ENCODE measurements at regions not wholly inside any gene's neighbourhood (a gene's known extent, or its start where the extent isn't known, plus 50 kb on each side); places are given as distances from the start of the nearest gene placed in this dataset.

DNA sequence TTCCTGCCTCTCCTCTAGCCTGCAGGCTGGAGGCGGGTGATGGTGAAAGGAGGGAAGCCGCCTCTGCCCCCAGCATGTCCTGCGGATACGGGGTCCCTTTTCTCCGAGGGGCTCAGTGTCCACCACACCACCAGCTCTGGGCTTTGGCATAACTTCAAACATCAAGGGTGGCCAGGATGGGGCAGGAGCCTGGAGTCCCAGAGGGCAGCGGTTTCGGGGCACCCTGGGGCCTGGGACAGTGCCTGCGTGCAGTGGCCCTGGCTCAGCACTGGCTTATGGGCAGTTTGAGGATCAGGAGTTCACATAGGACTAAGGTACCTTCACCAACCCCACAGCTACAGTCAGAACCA, 85.5 kb upstream of the GPC1 start:
- no peak overlapping the region for H3K27ac Mint-ChIP-seq
- H3K36me3 Mint-ChIP-seq (ENCODE audit: low read depth): no peaks in the 10 kb centered on the region
- no peaks in the 10 kb centered on the region for H3K27me3 Mint-ChIP-seq (ENCODE audit: low read depth)
- H3K4me1 Mint-ChIP-seq (ENCODE audit: low read depth): no peaks in the 10 kb centered on the region
- no peak overlapping the region for H3K4me3 Mint-ChIP-seq
- H3K9me3 Mint-ChIP-seq: no peaks in the 10 kb centered on the region

GRCh38 chr2:240350696-240351087, 84.8 kb upstream of the GPC1 start:
- no peak overlapping the region for H3K27ac Mint-ChIP-seq
- H3K27me3 Mint-ChIP-seq (ENCODE audit: low read depth): no peaks in the 10 kb centered on the region
- no peak overlapping the region for H3K4me3 Mint-ChIP-seq
- no peaks in the 10 kb centered on the region for H3K36me3 Mint-ChIP-seq (ENCODE audit: low read depth)
- H3K9me3 Mint-ChIP-seq: no peaks in the 10 kb centered on the region
- no peaks in the 10 kb centered on the region for H3K4me1 Mint-ChIP-seq (ENCODE audit: low read depth)

DNA sequence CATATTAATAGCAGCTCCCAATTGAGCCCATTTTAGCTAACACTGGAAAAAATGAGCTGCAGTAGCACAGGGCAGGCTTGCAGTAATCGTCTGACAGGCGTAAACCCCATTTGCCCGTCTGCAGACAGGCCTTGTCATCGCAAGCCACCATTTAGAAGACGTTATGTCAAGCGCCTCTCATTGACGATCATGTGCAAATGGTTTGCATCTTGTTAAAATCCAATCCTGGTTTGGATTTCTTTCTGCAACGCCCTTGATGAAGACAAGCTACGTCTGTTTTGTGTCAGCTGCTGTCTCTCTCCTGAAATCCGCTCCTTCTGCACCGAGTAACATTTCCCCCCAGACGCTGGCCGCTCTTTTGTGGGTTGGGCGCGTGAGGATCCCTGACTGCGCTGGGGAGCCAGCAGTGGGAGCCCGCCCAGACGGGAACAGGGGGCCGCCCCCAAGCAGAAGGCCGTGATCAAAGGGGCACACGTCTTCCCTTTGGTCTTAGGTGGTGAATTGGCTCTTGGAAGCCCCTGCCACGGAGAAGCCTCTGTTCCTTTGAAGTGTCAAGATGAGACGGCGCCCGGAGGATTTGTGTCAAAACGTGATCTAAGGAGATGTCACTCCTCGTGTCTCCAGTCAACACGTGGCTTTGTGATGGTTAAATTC, 84.2 kb upstream of the GPC1 start:
- H3K9me3 Mint-ChIP-seq: no peaks in the 10 kb centered on the region
- H3K4me1 Mint-ChIP-seq (ENCODE audit: low read depth): no peaks in the 10 kb centered on the region
- no peaks in the 10 kb centered on the region for H3K27me3 Mint-ChIP-seq (ENCODE audit: low read depth)
- H3K27ac Mint-ChIP-seq: no peak overlapping the region
- no peaks in the 10 kb centered on the region for H3K36me3 Mint-ChIP-seq (ENCODE audit: low read depth)
- no peak overlapping the region for H3K4me3 Mint-ChIP-seq

GRCh38 chr2:240351826-240352426, 83.5 kb upstream of the GPC1 start:
- H3K27ac Mint-ChIP-seq: no peak overlapping the region
- H3K27me3 Mint-ChIP-seq (ENCODE audit: low read depth): no peaks in the 10 kb centered on the region
- H3K4me3 Mint-ChIP-seq: no peak overlapping the region

GRCh38 chr2:240353086-240353798, 82.2 kb upstream of the GPC1 start:
- no peak overlapping the region for H3K4me3 Mint-ChIP-seq
- H3K9me3 Mint-ChIP-seq: no peaks in the 10 kb centered on the region
- no peaks in the 10 kb centered on the region for H3K4me1 Mint-ChIP-seq (ENCODE audit: low read depth)
- H3K27ac Mint-ChIP-seq: no peak overlapping the region
- H3K27me3 Mint-ChIP-seq (ENCODE audit: low read depth): no peaks in the 10 kb centered on the region
- H3K36me3 Mint-ChIP-seq (ENCODE audit: low read depth): no peaks in the 10 kb centered on the region

More at GRCh38 chr2:240351826-240352426, 83.5 kb upstream of the GPC1 start:
- H3K36me3 Mint-ChIP-seq (ENCODE audit: low read depth): no peaks in the 10 kb centered on the region
- H3K9me3 Mint-ChIP-seq: no peaks in the 10 kb centered on the region
- no peaks in the 10 kb centered on the region for H3K4me1 Mint-ChIP-seq (ENCODE audit: low read depth)

- Mint-ChIP-seq H3K27me3 (ENCODE audit: low read depth) (no peaks in the 10 kb centered on the region), H3K36me3 (ENCODE audit: low read depth) (no peaks in the 10 kb centered on the region), H3K4me3 (no peak overlapping the region), H3K27ac (no peak overlapping the region), H3K4me1 (ENCODE audit: low read depth) (no peaks in the 10 kb centered on the region), H3K9me3 (no peaks in the 10 kb centered on the region)
Observed at GRCh38 chr2:240353944-240354343, 81.5 kb upstream of the GPC1 start.

DNA sequence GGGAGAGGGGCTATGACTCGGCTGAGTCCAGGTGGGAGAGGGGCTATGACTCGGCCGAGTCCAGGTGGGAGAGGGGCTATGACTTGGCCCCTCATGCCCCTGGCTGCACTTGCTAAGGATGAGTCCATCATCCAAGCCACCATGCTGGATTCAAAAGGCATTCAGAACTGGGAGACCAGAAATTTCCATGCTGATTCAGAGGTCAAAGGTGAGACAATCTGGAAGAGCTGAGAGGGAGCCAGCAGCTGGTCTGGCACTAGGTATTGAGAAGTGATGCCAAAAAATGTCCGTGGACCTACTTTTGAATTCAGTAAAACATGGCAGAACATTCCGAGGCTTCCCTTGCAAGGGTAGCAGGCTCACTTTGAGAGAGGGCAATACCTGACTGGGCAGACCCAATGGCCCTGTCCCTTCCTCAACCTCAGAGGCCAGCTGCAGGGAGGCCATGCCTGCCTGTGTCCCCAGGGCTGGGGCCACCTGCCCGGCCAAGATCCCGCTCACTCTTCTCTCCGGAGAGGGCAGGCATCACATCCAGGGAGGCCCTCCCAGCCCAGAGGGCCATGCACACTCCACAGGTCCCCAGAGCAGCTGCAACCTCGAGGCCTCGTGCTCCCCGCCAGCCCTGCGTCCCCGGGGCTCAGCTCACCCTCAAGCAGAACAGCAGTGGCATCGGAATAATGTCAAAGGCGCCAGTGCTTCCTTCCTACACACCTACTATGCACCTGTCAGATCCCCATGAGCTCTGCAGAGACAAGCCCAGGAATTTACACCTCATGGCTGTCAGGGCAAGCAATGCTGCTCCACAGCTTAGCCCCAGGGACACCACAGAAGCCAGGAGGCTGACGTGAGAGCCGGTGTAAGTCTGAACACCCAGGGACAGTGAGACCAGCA, 80.2 kb upstream of the GPC1 start:
- H3K27me3 Mint-ChIP-seq (ENCODE audit: low read depth): no peaks in the 10 kb centered on the region
- H3K4me3 Mint-ChIP-seq: no peak overlapping the region

DNA sequence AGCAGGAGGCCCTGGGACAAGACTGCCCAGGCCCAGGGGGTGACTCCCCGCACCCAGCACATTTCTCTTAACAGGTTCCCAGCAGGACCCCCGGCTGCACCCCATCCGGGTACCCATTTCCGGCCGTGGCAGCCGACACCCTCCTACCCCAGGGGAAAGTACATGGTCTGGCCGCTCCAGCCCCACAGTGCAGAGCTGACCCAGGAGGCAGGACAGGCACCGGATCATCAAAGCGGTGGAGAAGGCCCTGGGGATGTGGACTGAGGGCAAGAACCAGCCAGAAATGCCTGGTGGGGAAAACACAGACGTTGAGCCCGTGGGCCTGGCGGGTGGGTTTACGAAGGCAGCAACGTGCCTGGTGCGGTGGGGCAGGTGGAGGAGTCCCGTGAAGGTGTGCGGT, 79.5 kb upstream of the GPC1 start:
- H3K4me1 Mint-ChIP-seq (ENCODE audit: low read depth): no peaks in the 10 kb centered on the region
- H3K27ac Mint-ChIP-seq: no peak overlapping the region
- no peaks in the 10 kb centered on the region for H3K36me3 Mint-ChIP-seq (ENCODE audit: low read depth)
- no peak overlapping the region for H3K4me3 Mint-ChIP-seq
- H3K9me3 Mint-ChIP-seq: peaks cover 6% of the 10 kb centered on the region
- no peaks in the 10 kb centered on the region for H3K27me3 Mint-ChIP-seq (ENCODE audit: low read depth)

More for the DNA sequence above, 80.2 kb upstream of the GPC1 start:
- Mint-ChIP-seq H3K4me1 (ENCODE audit: low read depth) (no peaks in the 10 kb centered on the region), H3K36me3 (ENCODE audit: low read depth) (no peaks in the 10 kb centered on the region), H3K9me3 (no peaks in the 10 kb centered on the region), H3K27ac (no peak overlapping the region)

DNA sequence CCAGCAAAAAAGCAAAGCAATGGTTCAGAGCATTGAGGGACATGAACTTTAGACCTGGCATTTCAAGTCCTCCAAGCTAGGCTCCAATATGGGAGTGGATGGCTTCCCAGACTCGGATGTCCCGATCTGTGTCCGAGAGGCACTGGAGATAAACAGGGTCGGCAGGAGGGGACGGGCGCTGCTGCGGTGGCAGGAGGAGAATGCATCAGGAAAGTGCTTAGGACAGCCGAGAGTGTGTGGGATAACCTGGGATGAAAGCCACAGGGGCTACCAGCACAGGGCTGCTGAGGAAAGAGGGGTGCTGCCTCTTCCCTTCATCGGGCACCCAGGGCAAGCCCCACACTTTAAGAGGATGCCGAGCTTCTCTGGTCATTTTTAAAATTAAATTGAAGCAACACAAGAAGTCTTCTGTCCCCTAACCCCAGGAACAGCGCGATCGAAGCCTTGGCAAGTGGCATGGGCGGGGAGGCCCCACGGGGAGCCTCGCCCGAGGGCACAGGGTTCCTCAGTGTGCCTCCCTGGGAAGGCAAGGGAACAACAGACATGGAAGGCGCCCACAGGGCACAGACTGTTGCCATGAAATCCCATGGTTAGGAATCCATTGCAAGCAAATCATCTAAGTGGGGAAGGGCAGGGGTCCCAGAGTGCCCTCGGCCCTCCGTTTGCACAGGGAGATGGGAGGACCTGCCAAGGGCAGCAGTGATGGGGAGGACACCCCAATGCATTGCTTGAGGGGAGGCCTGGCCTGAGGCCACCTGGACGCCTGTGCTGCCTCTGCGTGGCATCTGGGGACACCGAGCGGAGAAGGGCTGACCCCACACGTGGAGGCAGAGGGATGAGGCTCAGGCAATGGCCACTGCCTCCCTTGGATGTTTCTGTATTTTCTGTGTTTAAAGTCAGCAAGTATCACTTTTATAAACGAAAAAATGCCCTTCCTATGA, 78.5 kb upstream of the GPC1 start:
- no peaks in the 10 kb centered on the region for H3K27me3 Mint-ChIP-seq (ENCODE audit: low read depth)
- no peaks in the 10 kb centered on the region for H3K4me1 Mint-ChIP-seq (ENCODE audit: low read depth)
- no peak overlapping the region for H3K4me3 Mint-ChIP-seq
- H3K27ac Mint-ChIP-seq: no peak overlapping the region
- H3K36me3 Mint-ChIP-seq (ENCODE audit: low read depth): no peaks in the 10 kb centered on the region
- peaks cover 7% of the 10 kb centered on the region for H3K9me3 Mint-ChIP-seq

DNA sequence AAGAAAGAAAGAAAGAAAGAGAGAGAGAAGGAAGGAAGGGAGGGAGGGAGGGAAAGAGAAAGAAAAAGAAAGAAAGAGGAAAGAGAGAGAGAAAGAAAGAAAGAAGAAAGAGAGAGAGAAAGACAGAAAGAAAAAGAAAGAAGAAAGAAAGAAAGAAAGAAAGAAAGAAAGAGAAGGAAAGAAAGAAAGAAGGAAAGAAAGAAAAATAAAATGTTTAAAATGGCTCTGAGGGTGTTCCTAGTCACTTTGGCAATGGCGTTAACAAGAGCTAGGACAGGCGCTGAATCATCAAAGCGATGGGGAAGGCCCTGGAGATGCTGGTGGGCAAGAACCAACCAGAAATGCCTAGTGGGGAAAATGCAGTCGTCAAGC, 77.8 kb upstream of the GPC1 start:
- H3K27me3 Mint-ChIP-seq (ENCODE audit: low read depth): no peaks in the 10 kb centered on the region
- H3K4me1 Mint-ChIP-seq (ENCODE audit: low read depth): no peaks in the 10 kb centered on the region
- peaks cover 7% of the 10 kb centered on the region for H3K9me3 Mint-ChIP-seq
- no peak overlapping the region for H3K27ac Mint-ChIP-seq
- H3K36me3 Mint-ChIP-seq (ENCODE audit: low read depth): no peaks in the 10 kb centered on the region
- H3K4me3 Mint-ChIP-seq: no peak overlapping the region

- Mint-ChIP-seq H3K4me1 (ENCODE audit: low read depth) (no peaks in the 10 kb centered on the region), H3K4me3 (no peak overlapping the region), H3K9me3 (peaks cover 7% of the 10 kb centered on the region), H3K27ac (no peak overlapping the region), H3K36me3 (ENCODE audit: low read depth) (no peaks in the 10 kb centered on the region), H3K27me3 (ENCODE audit: low read depth) (no peaks in the 10 kb centered on the region)
Observed at GRCh38 chr2:240358080-240358479, 77.4 kb upstream of the GPC1 start.

GRCh38 chr2:240358821-240359397, 76.6 kb upstream of the GPC1 start:
- H3K9me3 Mint-ChIP-seq: peaks cover 7% of the 10 kb centered on the region
- no peak overlapping the region for H3K27ac Mint-ChIP-seq
- no peaks in the 10 kb centered on the region for H3K4me1 Mint-ChIP-seq (ENCODE audit: low read depth)
- H3K36me3 Mint-ChIP-seq (ENCODE audit: low read depth): no peaks in the 10 kb centered on the region
- H3K4me3 Mint-ChIP-seq: no peak overlapping the region
- H3K27me3 Mint-ChIP-seq (ENCODE audit: low read depth): no peaks in the 10 kb centered on the region

DNA sequence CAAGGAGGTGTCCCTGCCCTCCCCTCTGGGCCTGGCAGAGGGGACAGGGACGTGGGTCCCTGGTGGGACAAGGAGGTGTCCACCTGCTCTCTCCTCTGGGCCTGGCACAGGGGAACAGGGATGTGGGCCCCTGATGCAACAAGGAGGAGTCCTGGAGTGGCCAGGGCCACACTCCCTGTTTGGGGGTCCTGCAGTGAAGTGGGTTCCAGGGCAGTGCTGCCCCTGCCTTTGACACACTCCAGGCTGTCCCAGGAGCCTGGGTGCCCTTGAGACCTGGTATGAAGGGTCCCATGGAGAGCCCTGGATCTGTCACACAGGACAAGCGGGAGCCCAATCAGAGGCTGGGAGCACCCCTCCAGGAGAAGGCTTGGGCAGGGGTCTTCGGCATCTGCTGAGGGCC, 75.8 kb upstream of the GPC1 start:
- H3K27ac Mint-ChIP-seq: no peak overlapping the region
- H3K4me1 Mint-ChIP-seq (ENCODE audit: low read depth): no peaks in the 10 kb centered on the region
- H3K36me3 Mint-ChIP-seq (ENCODE audit: low read depth): no peaks in the 10 kb centered on the region
- no peak overlapping the region for H3K4me3 Mint-ChIP-seq
- H3K27me3 Mint-ChIP-seq (ENCODE audit: low read depth): no peaks in the 10 kb centered on the region
- H3K9me3 Mint-ChIP-seq: peaks cover 7% of the 10 kb centered on the region

Data from T-helper 1 cell treated with Interleukin-12 subunit alpha and Interleukin-12 subunit beta and Interleukin-4 antibody, amounts not matched to agents 30 μg/mL and 1 μg/mL, for 36 hours (primary cell).